Nephron (organoid): ENCODE measurements at regions not wholly inside any gene's neighbourhood (a gene's known extent, or its start where the extent isn't known, plus 50 kb on each side); places are given as distances from the start of the nearest gene placed in this dataset.

Experiments used
- H3K27ac Mint-ChIP-seq, 3 experiments: 2 replicates each; pipeline ENCODE4 v1.8.0; 2020; ENCODE audit warnings: mixed read lengths in 3 of 3, mild to moderate bottlenecking in 2 of 3, moderate library complexity in 1 of 3
- H3K27me3 Mint-ChIP-seq: 2 replicates; pipeline ENCODE4 v1.8.0; 2021; ENCODE audit warnings: low read depth, mild to moderate bottlenecking, moderate library complexity, mixed read lengths
- H3K36me3 Mint-ChIP-seq: 2 replicates; pipeline ENCODE4 v1.8.0; 2020; ENCODE audit warnings: low read depth, mixed read lengths
- H3K4me1 Mint-ChIP-seq: 2 replicates; pipeline ENCODE4 v1.8.0; 2020; ENCODE audit warnings: mixed read lengths
- H3K4me3 Mint-ChIP-seq, 3 experiments: 2 replicates each; pipeline ENCODE4 v1.8.0; 2020; ENCODE audit warnings: mild to moderate bottlenecking in 3 of 3, mixed read lengths in 3 of 3, moderate library complexity in 2 of 3
- H3K9me3 Mint-ChIP-seq: 2 replicates; pipeline ENCODE4 v1.8.0; 2020; ENCODE audit warnings: mixed read lengths
- CTCF ChIP-seq, 3 experiments: fragments of 200-600 bp; sonication (generic); IDR thresholded peaks; one replicate each; pipeline ENCODE4 v1.5.0; 2021; ENCODE audit warnings: antibody characterized with exemption in 3 of 3; ENCODE audit not compliant: unreplicated experiment in 3 of 3

DNA sequence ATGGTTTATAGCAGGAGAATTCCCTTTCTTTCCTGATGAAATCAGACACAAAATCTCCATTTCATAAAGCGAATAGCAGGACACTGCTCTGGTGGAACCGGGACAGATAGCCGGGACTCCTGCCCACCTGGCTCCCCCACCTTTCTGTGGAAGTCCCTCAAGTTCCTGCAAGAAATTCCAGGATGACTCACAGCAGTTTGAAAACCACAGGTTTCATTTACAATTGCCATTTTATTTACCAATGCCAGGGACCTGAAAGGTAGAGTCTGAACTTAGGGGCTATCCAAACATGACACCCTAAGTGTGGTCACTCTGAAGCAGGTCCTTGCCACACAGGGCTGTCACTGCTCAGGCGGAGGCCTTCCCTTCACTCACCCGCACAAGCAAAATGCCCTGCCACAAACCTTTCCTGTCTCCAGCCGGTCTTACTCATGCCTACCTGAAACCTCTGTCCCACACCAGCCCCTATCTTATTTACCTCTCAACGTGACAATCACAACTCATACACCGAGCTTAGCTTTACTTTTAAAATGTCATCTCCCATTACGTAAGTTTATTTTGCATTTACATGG is 63.3 kb upstream of the TAF1L start:
- peaks cover 4% of the 10 kb centered on the region for H3K9me3 Mint-ChIP-seq
- H3K27me3 Mint-ChIP-seq = peaks cover 35% of the 10 kb centered on the region
- no peak overlapping the region for H3K27ac Mint-ChIP-seq
- H3K4me3 Mint-ChIP-seq = no peak overlapping the region
- H3K36me3 Mint-ChIP-seq = no peaks in the 10 kb centered on the region
- TF ChIP-seq CTCF (IDR thresholded peaks at IDR 0.05; ENCODE audit: unreplicated experiment in 3 of 3) = no peak
- no peaks in the 10 kb centered on the region for H3K4me1 Mint-ChIP-seq

GRCh38 chr9:32701321-32702022 is 66.0 kb upstream of the TAF1L start:
- Mint-ChIP-seq H3K9me3 (peaks cover 4% of the 10 kb centered on the region), H3K27me3 (peaks cover 33% of the 10 kb centered on the region), H3K4me1 (peaks cover 7% of the 10 kb centered on the region), H3K27ac (no peak overlapping the region), H3K4me3 (no peak overlapping the region), H3K36me3 (no peaks in the 10 kb centered on the region)
- no peak for TF ChIP-seq CTCF (IDR thresholded peaks at IDR 0.05; ENCODE audit: unreplicated experiment in 3 of 3)

GRCh38 chr9:32703635-32704034 is 68.2 kb upstream of the TAF1L start:
- no peaks in the 10 kb centered on the region for H3K9me3 Mint-ChIP-seq
- H3K4me3 Mint-ChIP-seq = no peak overlapping the region
- H3K27ac Mint-ChIP-seq = no peak overlapping the region
- peaks cover 26% of the 10 kb centered on the region for H3K27me3 Mint-ChIP-seq
- no peak for TF ChIP-seq CTCF (IDR thresholded peaks at IDR 0.05; ENCODE audit: unreplicated experiment in 3 of 3)
- no peaks in the 10 kb centered on the region for H3K36me3 Mint-ChIP-seq
- peaks cover 7% of the 10 kb centered on the region for H3K4me1 Mint-ChIP-seq

- Mint-ChIP-seq H3K9me3 (peaks cover 4% of the 10 kb centered on the region), H3K27me3 (peaks cover 26% of the 10 kb centered on the region), H3K4me1 (peaks cover 7% of the 10 kb centered on the region), H3K27ac (no peak overlapping the region), H3K36me3 (no peaks in the 10 kb centered on the region), H3K4me3 (no peak overlapping the region)
- no peak for TF ChIP-seq CTCF (IDR thresholded peaks at IDR 0.05; ENCODE audit: unreplicated experiment in 3 of 3)
Measured at GRCh38 chr9:32704343-32704742, 68.9 kb upstream of the TAF1L start.

GRCh38 chr9:32705059-32705458 is 69.6 kb upstream of the TAF1L start:
- H3K27me3 Mint-ChIP-seq = peaks cover 23% of the 10 kb centered on the region
- H3K4me3 Mint-ChIP-seq = no peak overlapping the region
- H3K4me1 Mint-ChIP-seq = peaks cover 7% of the 10 kb centered on the region
- no peak overlapping the region for H3K27ac Mint-ChIP-seq
- no peaks in the 10 kb centered on the region for H3K36me3 Mint-ChIP-seq
- peaks cover 10% of the 10 kb centered on the region for H3K9me3 Mint-ChIP-seq
- no peak for TF ChIP-seq CTCF (IDR thresholded peaks at IDR 0.05; ENCODE audit: unreplicated experiment in 3 of 3)
